Cerebellar cortex (tissue), 1 donor: ENCODE measurements at regions not wholly inside any gene's neighbourhood (a gene's known extent, or its start where the extent isn't known, plus 50 kb on each side); places are given as distances from the start of the nearest gene placed in this dataset.
A peak's percentile ranks its signal among the peaks of the same experiment; 100 is the strongest.
"Not testable (repeated sequence)": the region's sequence is repeated elsewhere in the genome, so short reads cannot be mapped to it uniquely, and the experiment has no call there.

Source experiments
- DNase-seq: peaks from one replicate; pipeline ENCODE4 v3.0.0-alpha.2; 2015; ENCODE audit warnings: low spot score

DNA sequence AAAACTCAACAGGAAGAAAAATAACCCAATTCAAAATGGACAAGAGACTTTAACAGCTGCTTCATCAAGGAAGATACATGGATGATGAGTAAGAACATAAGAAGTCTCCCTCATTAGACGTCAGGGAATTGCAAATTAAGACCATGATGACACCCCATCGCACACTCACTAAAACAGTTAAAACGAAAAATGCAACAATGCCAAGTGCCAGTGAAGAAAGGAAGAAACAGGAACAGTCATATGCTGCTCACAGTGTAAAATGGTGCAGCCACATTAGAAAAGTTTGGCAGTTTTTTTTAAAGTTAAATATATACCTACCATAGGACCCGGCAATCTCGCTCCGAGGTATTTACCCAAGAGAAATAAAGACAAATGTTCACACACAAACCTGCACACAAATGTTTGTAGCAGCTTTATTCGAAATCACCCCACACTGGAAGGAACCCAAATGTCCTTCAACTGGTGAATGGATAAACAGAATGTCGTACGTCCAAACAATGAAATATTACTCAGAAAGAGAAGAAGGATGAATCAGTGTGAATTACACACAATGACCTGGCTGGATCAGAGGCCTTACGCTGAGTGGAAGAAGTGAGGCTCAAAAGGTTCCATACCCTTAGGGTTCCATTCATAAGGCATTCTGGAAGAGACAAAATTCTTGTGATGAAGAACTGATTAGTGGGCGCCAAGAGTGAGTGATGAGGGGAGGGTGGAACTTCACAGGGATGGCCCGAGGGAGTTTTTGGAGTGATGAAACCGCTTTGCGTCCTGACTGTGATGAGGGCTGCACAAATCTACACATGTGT lies 110.3 kb downstream of the C16orf95 start:
- DNase-seq = no peak

DNA sequence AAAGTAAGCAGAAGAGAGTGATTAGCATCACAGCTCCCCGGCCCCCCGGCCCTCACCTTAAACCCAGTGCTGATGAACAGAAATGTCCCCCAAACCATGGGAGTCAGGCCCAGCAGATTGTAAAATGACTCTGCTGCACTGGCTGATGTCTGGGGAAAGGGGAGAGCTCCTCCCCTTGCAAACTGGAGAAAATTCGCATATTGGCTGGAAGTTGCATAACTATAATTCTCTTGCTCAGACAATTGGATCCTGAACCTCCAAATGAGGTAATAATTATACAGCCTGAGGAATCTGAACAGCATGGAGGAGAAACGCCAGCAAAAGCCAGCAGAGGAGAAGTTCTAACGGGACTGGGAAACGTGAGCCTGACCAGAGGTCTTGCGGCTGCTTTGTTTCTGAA lies 109.7 kb downstream of the C16orf95 start:
- no peak for DNase-seq

GRCh38 chr16:87207965-87208364 lies 109.2 kb downstream of the C16orf95 start:
- no peak for DNase-seq

GRCh38 chr16:87208968-87209367 lies 108.2 kb downstream of the C16orf95 start:
- DNase-seq = not testable (repeated sequence)

DNA sequence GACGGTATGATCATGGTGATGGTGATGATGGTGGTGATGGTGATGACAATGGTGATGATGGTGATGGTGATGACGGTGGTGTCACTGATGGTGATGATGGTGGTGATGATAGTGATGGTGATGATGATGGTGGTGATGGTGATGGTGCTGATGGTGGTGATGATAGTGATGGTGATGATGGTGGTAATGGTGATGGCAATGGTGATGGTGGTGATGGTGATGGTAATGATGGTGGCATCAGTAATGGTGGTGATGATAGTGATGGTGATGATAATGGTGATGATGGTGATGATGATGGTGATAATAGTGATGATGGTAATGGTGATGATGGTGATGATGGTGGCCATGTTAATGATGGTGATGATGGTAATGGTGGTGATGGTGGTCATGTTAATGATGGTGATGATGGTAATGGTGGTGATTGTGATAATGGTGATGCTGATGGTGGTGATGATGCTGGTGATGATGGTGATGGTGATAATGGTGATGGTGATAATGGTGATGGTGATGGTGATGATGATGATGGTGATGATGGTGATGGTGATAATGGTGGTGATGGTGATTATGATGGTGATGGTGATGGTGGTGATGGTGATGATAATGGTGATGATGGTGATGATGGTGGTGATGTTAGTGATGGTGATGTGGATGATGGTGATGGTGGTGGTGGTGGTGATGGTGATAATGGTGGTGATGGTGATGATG lies 107.2 kb downstream of the C16orf95 start:
- DNase-seq = no peak

- no peak for DNase-seq
Observed at GRCh38 chr16:87210894-87211293, 106.3 kb downstream of the C16orf95 start.

GRCh38 chr16:87212026-87212425 lies 105.2 kb downstream of the C16orf95 start:
- no peak for DNase-seq

DNA sequence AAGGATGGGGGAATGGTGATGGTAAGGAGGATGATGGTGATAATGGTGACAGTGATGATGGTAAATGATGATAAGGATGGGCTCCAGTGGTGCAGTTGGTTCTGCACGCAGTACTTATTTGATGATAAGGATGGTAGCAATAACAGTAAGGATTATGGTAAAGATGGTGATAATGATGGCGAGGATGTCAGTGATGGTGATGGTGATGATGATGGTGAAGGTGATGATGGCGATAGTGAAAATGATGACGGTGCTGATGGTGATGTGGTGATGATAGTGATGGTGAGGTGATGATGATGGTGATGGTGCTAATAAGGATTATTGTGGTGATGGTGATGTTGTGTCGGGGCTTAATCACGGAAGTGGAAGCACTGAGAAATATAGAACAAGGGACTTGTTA lies 103.7 kb downstream of the C16orf95 start:
- DNase-seq = no peak

- no peak for DNase-seq
Observed at GRCh38 chr16:87216148-87216840, 100.9 kb downstream of the C16orf95 start.

DNA sequence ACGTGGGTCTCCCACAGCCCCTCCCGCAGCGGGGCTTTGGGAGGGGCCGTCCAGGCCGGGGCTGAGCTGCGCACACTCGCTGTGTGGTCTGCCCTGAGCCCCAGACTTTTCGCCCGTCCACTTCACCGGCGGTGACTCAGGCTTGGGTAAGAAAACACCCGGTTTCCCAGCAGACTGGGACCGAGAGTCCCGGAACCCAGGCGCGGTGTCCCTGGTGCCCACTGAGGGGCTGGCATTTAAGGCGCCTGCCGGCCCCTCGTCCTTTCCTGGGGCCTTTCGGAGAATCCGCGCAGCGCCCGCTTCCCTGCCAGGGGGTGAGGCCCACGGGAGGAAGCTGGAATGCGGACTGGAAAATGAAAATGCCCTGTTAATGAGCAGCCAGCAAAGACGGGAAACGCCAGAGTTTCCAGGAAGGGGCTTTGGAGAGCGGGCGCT lies 100.3 kb downstream of the C16orf95 start:
- no peak for DNase-seq

DNA sequence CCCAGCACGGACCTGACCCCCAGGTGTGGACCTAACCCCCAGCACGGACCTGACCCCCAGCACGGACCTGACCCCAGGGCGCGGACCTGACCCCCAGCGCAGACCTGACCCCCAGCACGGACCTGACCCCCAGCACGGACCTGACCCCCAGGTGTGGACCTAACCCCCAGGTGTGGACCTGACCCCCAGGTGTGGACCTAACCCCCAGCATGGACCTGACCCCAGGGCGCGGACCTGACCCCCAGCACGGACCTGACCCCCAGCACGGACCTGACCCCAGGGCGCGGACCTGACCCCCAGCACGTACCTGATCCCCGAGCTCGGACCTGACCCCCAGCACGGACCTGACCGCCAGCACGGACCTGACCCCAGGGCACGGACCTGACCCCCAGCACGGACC lies 99.4 kb downstream of the C16orf95 start:
- not testable (repeated sequence) for DNase-seq

DNA sequence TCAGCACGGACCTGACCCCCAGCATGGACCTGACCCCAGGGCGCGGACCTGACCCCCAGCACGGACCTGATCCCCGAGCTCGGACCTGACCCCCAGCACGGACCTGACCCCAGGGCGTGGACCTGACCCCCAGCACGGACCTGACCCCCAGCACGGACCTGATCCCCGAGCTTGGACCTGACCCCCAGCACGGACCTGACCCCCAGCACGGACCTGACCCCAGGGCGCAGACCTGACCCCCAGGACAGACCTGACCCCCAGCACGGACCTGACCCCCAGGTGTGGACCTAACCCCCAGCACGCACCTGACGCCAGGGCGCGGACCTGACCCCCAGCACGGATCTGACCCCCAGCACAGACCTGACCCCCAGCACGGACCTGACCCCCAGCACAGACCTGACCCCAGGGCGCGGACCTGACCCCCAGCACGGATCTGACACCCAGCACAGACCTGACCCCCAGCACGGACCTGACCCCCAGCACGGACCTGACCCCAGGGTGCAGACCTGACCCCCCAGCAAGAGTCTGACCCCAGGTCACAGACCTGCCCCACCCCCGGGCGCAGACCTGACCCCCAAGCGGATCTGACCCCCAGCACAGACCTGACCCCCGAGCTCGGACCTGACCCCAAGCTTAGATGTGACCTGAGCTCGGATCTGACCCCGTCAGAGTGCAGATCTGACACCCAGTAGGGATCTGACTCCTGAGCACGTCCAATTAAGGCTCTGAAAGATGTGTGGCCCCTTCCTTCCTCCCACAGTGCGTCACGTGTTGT lies 98.7 kb downstream of the C16orf95 start:
- DNase-seq = no peak

- no peak for DNase-seq
Observed at GRCh38 chr16:87219287-87219909, 97.8 kb downstream of the C16orf95 start.

- DNase-seq = no peak
Observed at GRCh38 chr16:87221633-87222032, 95.6 kb downstream of the C16orf95 start.

DNA sequence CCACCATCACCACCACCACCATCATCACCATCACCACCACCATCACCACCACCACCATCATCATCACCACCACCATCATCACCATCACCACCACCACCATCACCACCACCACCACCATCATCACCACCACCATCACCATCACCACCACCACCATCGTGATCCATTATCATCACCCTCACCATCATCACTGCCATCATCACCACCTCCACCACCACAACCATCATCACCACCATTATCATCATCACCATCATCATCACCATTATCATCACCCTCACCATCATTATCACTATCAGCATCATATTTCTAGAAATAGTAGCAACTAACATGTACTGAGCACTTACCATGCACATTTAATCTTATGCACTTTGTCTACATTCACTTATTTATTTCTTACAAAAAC lies 94.9 kb downstream of the C16orf95 start:
- no peak for DNase-seq

DNA sequence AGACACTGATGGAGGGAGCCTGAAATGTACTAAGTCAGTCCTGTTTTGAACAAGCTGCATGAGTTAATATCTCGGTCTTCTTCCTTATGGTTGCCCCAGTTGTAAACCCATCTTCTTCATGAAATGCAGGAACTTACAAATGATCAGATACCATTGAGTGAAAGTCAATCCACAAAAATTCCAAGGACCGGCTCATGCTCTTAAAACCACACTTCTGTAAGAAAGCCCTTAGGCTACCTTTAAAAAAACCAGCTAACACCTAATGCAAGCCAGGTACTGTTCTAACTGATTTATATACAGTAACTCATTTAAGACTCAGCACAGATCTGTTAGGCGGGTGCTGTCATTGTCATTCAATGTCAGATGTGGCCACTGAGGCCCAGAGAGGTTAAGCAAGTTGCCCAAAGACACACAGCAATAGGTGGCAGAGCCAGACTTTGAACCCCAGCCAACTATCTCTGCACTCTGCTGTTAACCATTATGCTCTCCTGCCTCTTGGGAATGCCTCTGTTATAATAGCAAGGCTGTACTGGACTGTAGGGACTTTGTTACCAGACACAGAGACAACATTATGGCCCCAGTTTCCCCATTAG lies 93.4 kb downstream of the C16orf95 start:
- no peak for DNase-seq

DNA sequence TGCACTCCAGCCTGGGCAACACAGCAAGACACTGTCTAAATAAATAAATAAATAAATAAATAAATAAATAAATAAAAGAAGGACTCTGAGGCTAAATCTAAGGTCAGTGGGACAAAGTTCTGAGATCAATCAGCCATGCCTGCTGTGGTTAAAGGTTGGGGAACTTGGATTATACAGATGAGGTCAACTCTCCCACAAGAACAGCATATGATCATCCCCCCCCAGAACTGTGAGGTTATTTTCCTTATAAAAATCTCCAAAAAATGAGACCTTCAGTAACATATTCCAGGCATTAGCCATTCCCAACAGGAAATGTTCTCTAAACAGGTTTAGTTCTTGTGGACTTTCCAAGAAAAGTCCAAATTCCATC lies 90.3 kb downstream of the C16orf95 start:
- no peak for DNase-seq

DNA sequence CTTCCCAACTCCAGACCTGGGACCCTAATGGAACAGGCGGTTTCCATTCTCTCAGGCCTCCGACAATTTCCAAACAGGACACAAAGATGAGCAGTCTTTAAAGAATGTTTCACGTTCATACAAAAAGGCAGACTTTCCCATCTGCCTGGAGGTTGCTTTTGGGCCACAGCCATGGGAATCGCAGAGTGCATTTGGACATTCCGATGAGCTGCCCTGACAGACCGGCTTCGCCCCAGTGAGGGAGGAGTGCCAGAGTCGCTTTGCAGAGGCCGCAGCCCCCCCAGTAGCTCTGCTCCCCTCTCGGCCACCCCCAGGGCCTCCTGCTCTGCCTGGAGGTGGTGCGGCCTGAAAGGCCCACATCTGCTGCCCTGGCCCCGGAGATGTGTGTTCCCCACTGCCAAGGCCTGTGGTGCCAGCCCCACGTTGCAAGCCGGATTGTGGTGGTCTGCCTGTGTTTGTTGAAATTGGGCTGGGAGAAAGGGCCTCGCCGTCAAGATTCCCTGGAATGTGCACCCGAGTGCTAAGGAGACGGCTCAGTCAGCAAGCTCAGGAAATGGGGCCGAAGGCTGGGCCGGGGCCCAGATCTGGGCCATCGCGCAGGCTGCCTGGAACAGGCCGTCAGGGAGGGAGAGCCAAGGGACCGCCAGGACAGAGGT lies 89.8 kb downstream of the C16orf95 start:
- DNase-seq = peak; percentile 49

- no peak for DNase-seq
Observed at GRCh38 chr16:87228363-87228762, 88.8 kb downstream of the C16orf95 start.
